ENCODE measurements at regions not wholly inside any gene's neighbourhood (a gene's known extent, or its start where the extent isn't known, plus 50 kb on each side); places are given as distances from the start of the nearest gene placed in this dataset.

- DNase-seq (ENCODE audit: low read depth), result no peak
- POLR2A ChIA-PET, result interaction anchor here (0.6 kb wide), 1 partner anchor 9 kb away, joined by 4 read pairs; no protein-coding TSS in a partner anchor
- Histone ChIP-seq H3K27me3 (ENCODE audit: control insufficient read depth, insufficient read depth, low read length) (no peaks in the 10 kb centered on the region), H3K36me3 (ENCODE audit: control insufficient read depth, insufficient read depth, low read length) (no peaks in the 10 kb centered on the region), H3K4me3 (ENCODE audit: low read depth, low read length) (no peak overlapping the region)
- CTCF ChIA-PET, result no interaction called here
- TF ChIP-seq CTCF (IDR thresholded peaks at IDR 0.05; ENCODE audit: insufficient read depth, low read depth, low read length), result no peak
These were observed 103.5 kb upstream of the CD55 start for GRCh38 chr1:207217778-207218511.

GRCh38 chr1:207218512-207219362 lies 102.7 kb upstream of the CD55 start:
- H3K36me3 ChIP-seq (ENCODE audit: control insufficient read depth, insufficient read depth, low read length), result no peaks in the 10 kb centered on the region
- H3K4me3 ChIP-seq (ENCODE audit: low read depth, low read length), result no peak overlapping the region
- no peak for DNase-seq (ENCODE audit: low read depth)
- POLR2A ChIA-PET, result no interaction called here
- H3K27me3 ChIP-seq (ENCODE audit: control insufficient read depth, insufficient read depth, low read length), result no peaks in the 10 kb centered on the region
- no peak for TF ChIP-seq CTCF (IDR thresholded peaks at IDR 0.05; ENCODE audit: insufficient read depth, low read depth, low read length)
- CTCF ChIA-PET, result no interaction called here

- no peak for TF ChIP-seq CTCF (IDR thresholded peaks at IDR 0.05; ENCODE audit: insufficient read depth, low read depth, low read length)
- DNase-seq (ENCODE audit: low read depth), result no peak
- no peaks in the 10 kb centered on the region for H3K27me3 ChIP-seq (ENCODE audit: control insufficient read depth, insufficient read depth, low read length)
- no peaks in the 10 kb centered on the region for H3K36me3 ChIP-seq (ENCODE audit: control insufficient read depth, insufficient read depth, low read length)
- ChIA-PET POLR2A (no interaction called here), CTCF (interaction anchor here (0.6 to 1.1 kb wide), 2 partner anchors 16 to 39 kb away, joined by 3 to 4 read pairs; no protein-coding TSS in a partner anchor)
- H3K4me3 ChIP-seq (ENCODE audit: low read depth, low read length), result no peak overlapping the region
These were observed 101.2 kb upstream of the CD55 start for GRCh38 chr1:207219979-207220889.

- TF ChIP-seq CTCF (IDR thresholded peaks at IDR 0.05; ENCODE audit: insufficient read depth, low read depth, low read length), result no peak
- Histone ChIP-seq H3K36me3 (ENCODE audit: control insufficient read depth, insufficient read depth, low read length) (no peaks in the 10 kb centered on the region), H3K4me3 (ENCODE audit: low read depth, low read length) (no peak overlapping the region), H3K27me3 (ENCODE audit: control insufficient read depth, insufficient read depth, low read length) (no peaks in the 10 kb centered on the region)
- no peak for DNase-seq (ENCODE audit: low read depth)
- ChIA-PET POLR2A (no interaction called here), CTCF (no interaction called here)
These were observed 99.5 kb upstream of the CD55 start for GRCh38 chr1:207221934-207222351.
